Spleen (tissue), 11 donors: ENCODE measurements at regions not wholly inside any gene's neighbourhood (a gene's known extent, or its start where the extent isn't known, plus 50 kb on each side); places are given as distances from the start of the nearest gene placed in this dataset.

Source experiments
- DNase-seq: peaks from one replicate; pipeline ENCODE4 v3.0.0-alpha.2; 2020
- H3K27ac ChIP-seq, 8 donors: fragments of 200-600 bp; sonication (generic) in 7 of 8; 1 replicate in 4 of 8; 2 replicates in 4 of 8; pipeline versions ENCODE4 v1.5.0 to v1.8.0; 2016 to 2021; ENCODE audit warnings: inconsistent platforms in 4 of 8, mild to moderate bottlenecking in 4 of 8, moderate library complexity in 1 of 8
- H3K27me3 ChIP-seq, 7 donors: fragments of 200-600 bp; sonication (generic) in 6 of 7; replicated peaks in 1 of 7; 1 replicate in 4 of 7; 2 replicates in 3 of 7; pipeline versions ENCODE4 v1.5.0 to v1.8.0; 2016 to 2021; ENCODE audit warnings: inconsistent platforms in 3 of 7, mild to moderate bottlenecking in 1 of 7
- H3K36me3 ChIP-seq, 6 donors: fragments of 200-600 bp; sonication (generic) in 5 of 6; 1 replicate in 4 of 6; 2 replicates in 2 of 6; pipeline versions ENCODE4 v1.5.0 to v1.8.0; 2016 to 2021; ENCODE audit warnings: inconsistent platforms in 2 of 6
- H3K4me1 ChIP-seq, 6 donors: fragments of 200-600 bp; sonication (generic) in 5 of 6; 1 replicate in 3 of 6; 2 replicates in 3 of 6; pipeline versions ENCODE4 v1.5.0 to v1.8.0; 2016 to 2021; ENCODE audit warnings: inconsistent platforms in 3 of 6
- H3K4me3 ChIP-seq, 8 donors: fragments of 200-600 bp; sonication (generic) in 7 of 8; 1 replicate in 4 of 8; 2 replicates in 4 of 8; pipeline versions ENCODE4 v1.5.0 to v1.8.0; 2016 to 2021; ENCODE audit warnings: inconsistent platforms in 4 of 8, mild to moderate bottlenecking in 4 of 8, moderate library complexity in 2 of 8
- H3K9me3 ChIP-seq, 8 donors: fragments of 200-600 bp; sonication (generic) in 7 of 8; 1 replicate in 4 of 8; 2 replicates in 4 of 8; pipeline versions ENCODE4 v1.5.0 to v1.8.0; 2016 to 2021; ENCODE audit warnings: inconsistent platforms in 4 of 8
- POLR2A ChIP-seq, 3 donors: fragments of 450-650 bp; IDR thresholded peaks; one replicate each; pipeline ENCODE4 v1.5.1; 2017; ENCODE audit warnings: antibody characterized with exemption in 3 of 3, mild to moderate bottlenecking in 1 of 3
- POLR2AphosphoS5 ChIP-seq, 3 donors: sonication (generic); formaldehyde crosslinking; IDR thresholded peaks; one replicate each; pipeline ENCODE4 v1.5.1; 2017; ENCODE audit warnings: antibody characterized with exemption in 3 of 3
- WGBS, 5 donors: extraction: QIAGEN DNeasy Blood & Tissue Kit in 3 of 5; methylation state at CpG; one replicate each; pipeline versions ENCODE4 v1.1.5 to v1.1.7; 2013 to 2018; 5-methylcytosine and 5-hydroxymethylcytosine counted together
- intact Hi-C: fragments of 100-400 bp; cut with DNase I; formaldehyde crosslinking; loops from one replicate; pipeline ENCODE4 v1.15.0; 2023; ENCODE audit warnings: low total_unique reads
- TF ChIP-seq, protein P1 (sequence below), 11 experiments: fragments of 200-600 bp in 7 of 11; fragments of 450-650 bp in 4 of 11; sonication (generic) in 4 of 11; IDR thresholded peaks in 8 of 11; conservative IDR thresholded peaks in 3 of 11; 1 replicate in 7 of 11; 2 replicates in 4 of 11; pipeline versions ENCODE4 v1.4.0 to v1.8.0; 2016 to 2021; ENCODE audit warnings: antibody characterized with exemption in 11 of 11, inconsistent platforms in 4 of 11, mild to moderate bottlenecking in 1 of 11
- donor health status: healthy with polysubstance abuse.
- donor health status: DM: no; HTN: no; CAD: no; lungs with moderate emphysema.
- donor health status: DM: no; HTN: no; CAD: no.
- donor health status: Bipolar disorder and iron deficiency.
- donor health status: healthy.
- donor health status: DM: no; HTN: no; CAD: no.
- donor health status: DM: yes; HTN: yes; CAD: no.

- intact Hi-C loops, result no loop called here
- Histone ChIP-seq H3K9me3 (no peaks in the 10 kb centered on the region), H3K36me3 (no peaks in the 10 kb centered on the region), H3K27me3 (no peaks in the 10 kb centered on the region), H3K4me1 (no peaks in the 10 kb centered on the region), H3K4me3 (no peak overlapping the region), H3K27ac (no peak overlapping the region)
- DNase-seq, result no peak
- 73 to 86% (median 83%) methylated on average over 3 of the region's 3 CpGs for WGBS, 5 donors
- TF ChIP-seq, protein P1, sequence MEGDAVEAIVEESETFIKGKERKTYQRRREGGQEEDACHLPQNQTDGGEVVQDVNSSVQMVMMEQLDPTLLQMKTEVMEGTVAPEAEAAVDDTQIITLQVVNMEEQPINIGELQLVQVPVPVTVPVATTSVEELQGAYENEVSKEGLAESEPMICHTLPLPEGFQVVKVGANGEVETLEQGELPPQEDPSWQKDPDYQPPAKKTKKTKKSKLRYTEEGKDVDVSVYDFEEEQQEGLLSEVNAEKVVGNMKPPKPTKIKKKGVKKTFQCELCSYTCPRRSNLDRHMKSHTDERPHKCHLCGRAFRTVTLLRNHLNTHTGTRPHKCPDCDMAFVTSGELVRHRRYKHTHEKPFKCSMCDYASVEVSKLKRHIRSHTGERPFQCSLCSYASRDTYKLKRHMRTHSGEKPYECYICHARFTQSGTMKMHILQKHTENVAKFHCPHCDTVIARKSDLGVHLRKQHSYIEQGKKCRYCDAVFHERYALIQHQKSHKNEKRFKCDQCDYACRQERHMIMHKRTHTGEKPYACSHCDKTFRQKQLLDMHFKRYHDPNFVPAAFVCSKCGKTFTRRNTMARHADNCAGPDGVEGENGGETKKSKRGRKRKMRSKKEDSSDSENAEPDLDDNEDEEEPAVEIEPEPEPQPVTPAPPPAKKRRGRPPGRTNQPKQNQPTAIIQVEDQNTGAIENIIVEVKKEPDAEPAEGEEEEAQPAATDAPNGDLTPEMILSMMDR (IDR thresholded peaks at IDR 0.05 in 8 of 11, conservative IDR thresholded peaks at IDR 0.05 in 3 of 11), result no peak
- TF ChIP-seq POLR2AphosphoS5 (IDR thresholded peaks at IDR 0.05) (no peak), POLR2A (IDR thresholded peaks at IDR 0.05) (no peak)
Measured at GRCh38 chr6:19713984-19714383, 123.2 kb upstream of the ID4 start.

GRCh38 chr6:19714434-19715166 is 122.6 kb upstream of the ID4 start:
- intact Hi-C loops, result no loop called here
- H3K4me3 ChIP-seq, result no peak overlapping the region
- H3K9me3 ChIP-seq, result no peaks in the 10 kb centered on the region
- no peaks in the 10 kb centered on the region for H3K36me3 ChIP-seq
- no peak for DNase-seq
- no peak overlapping the region for H3K27ac ChIP-seq
- H3K4me1 ChIP-seq, result no peaks in the 10 kb centered on the region
- H3K27me3 ChIP-seq, result no peaks in the 10 kb centered on the region
- 47 to 53% (median 50%) methylated on average over 5 of the region's 5 CpGs for WGBS, 5 donors
- TF ChIP-seq POLR2AphosphoS5 (IDR thresholded peaks at IDR 0.05), result no peak
- no peak for TF ChIP-seq POLR2A (IDR thresholded peaks at IDR 0.05)
- TF ChIP-seq, protein P1 (IDR thresholded peaks at IDR 0.05 in 8 of 11, conservative IDR thresholded peaks at IDR 0.05 in 3 of 11), result no peak

GRCh38 chr6:19715167-19715551 is 122.0 kb upstream of the ID4 start:
- Histone ChIP-seq H3K9me3 (no peaks in the 10 kb centered on the region), H3K4me1 (no peaks in the 10 kb centered on the region), H3K36me3 (no peaks in the 10 kb centered on the region), H3K4me3 (no peak overlapping the region), H3K27ac (no peak overlapping the region), H3K27me3 (no peaks in the 10 kb centered on the region)
- intact Hi-C loops, result no loop called here
- DNase-seq, result no peak
- TF ChIP-seq, protein P1 (IDR thresholded peaks at IDR 0.05 in 8 of 11, conservative IDR thresholded peaks at IDR 0.05 in 3 of 11), result no peak
- no peak for TF ChIP-seq POLR2AphosphoS5 (IDR thresholded peaks at IDR 0.05)
- TF ChIP-seq POLR2A (IDR thresholded peaks at IDR 0.05), result no peak

- WGBS, 5 donors, result 36 to 48% (median 37%) methylated on average over 11 of the region's 11 CpGs
- Histone ChIP-seq H3K4me1 (no peaks in the 10 kb centered on the region), H3K27me3 (no peaks in the 10 kb centered on the region), H3K4me3 (no peak overlapping the region), H3K9me3 (no peaks in the 10 kb centered on the region), H3K36me3 (no peaks in the 10 kb centered on the region), H3K27ac (no peak overlapping the region)
- TF ChIP-seq POLR2AphosphoS5 (IDR thresholded peaks at IDR 0.05) (no peak), POLR2A (IDR thresholded peaks at IDR 0.05) (no peak)
- TF ChIP-seq, protein P1 (IDR thresholded peaks at IDR 0.05 in 8 of 11, conservative IDR thresholded peaks at IDR 0.05 in 3 of 11), result no peak
- DNase-seq, result no peak
- intact Hi-C loops, result no loop called here
Measured at GRCh38 chr6:19719691-19720128, 117.5 kb upstream of the ID4 start.
